ENCODE measurements at regions not wholly inside any gene's neighbourhood (a gene's known extent, or its start where the extent isn't known, plus 50 kb on each side); places are given as distances from the start of the nearest gene placed in this dataset.

- Mint-ChIP-seq H3K36me3 (ENCODE audit: unreplicated experiment) (no peaks in the 10 kb centered on the region), H3K4me1 (ENCODE audit: low read depth, unreplicated experiment) (peaks cover 16% of the 10 kb centered on the region), H3K27ac (ENCODE audit: unreplicated experiment) (peak overlapping the region; percentile 33), H3K27me3 (ENCODE audit: unreplicated experiment) (no peaks in the 10 kb centered on the region), H3K4me3 (ENCODE audit: unreplicated experiment) (no peak overlapping the region), H3K9me3 (ENCODE audit: unreplicated experiment) (no peaks in the 10 kb centered on the region)
- DNase-seq = peak; percentile 51
- TF ChIP-seq CTCF (IDR thresholded peaks at IDR 0.05; ENCODE audit: partially characterized antibody, unreplicated experiment) = no peak
Observed at GRCh38 chr2:104408266-104408665, 445.6 kb upstream of the POU3F3 start.

- no peak overlapping the region for H3K4me3 Mint-ChIP-seq (ENCODE audit: unreplicated experiment)
- no peaks in the 10 kb centered on the region for H3K27me3 Mint-ChIP-seq (ENCODE audit: unreplicated experiment)
- no peak overlapping the region for H3K27ac Mint-ChIP-seq (ENCODE audit: unreplicated experiment)
- no peaks in the 10 kb centered on the region for H3K36me3 Mint-ChIP-seq (ENCODE audit: unreplicated experiment)
- no peak for DNase-seq
- TF ChIP-seq CTCF (IDR thresholded peaks at IDR 0.05; ENCODE audit: partially characterized antibody, unreplicated experiment) = no peak
- peaks cover 18% of the 10 kb centered on the region for H3K4me1 Mint-ChIP-seq (ENCODE audit: low read depth, unreplicated experiment)
- H3K9me3 Mint-ChIP-seq (ENCODE audit: unreplicated experiment) = no peaks in the 10 kb centered on the region
Observed at GRCh38 chr2:104410136-104410535, 443.8 kb upstream of the POU3F3 start.

GRCh38 chr2:104412384-104412783, 441.5 kb upstream of the POU3F3 start:
- H3K27ac Mint-ChIP-seq (ENCODE audit: unreplicated experiment) = no peak overlapping the region

GRCh38 chr2:104413890-104414289, 440.0 kb upstream of the POU3F3 start:
- H3K9me3 Mint-ChIP-seq (ENCODE audit: unreplicated experiment) = no peaks in the 10 kb centered on the region
- DNase-seq = no peak
- peaks cover 23% of the 10 kb centered on the region for H3K4me1 Mint-ChIP-seq (ENCODE audit: low read depth, unreplicated experiment)
- H3K27ac Mint-ChIP-seq (ENCODE audit: unreplicated experiment) = no peak overlapping the region
- H3K27me3 Mint-ChIP-seq (ENCODE audit: unreplicated experiment) = no peaks in the 10 kb centered on the region
- H3K4me3 Mint-ChIP-seq (ENCODE audit: unreplicated experiment) = no peak overlapping the region
- no peak for TF ChIP-seq CTCF (IDR thresholded peaks at IDR 0.05; ENCODE audit: partially characterized antibody, unreplicated experiment)
- H3K36me3 Mint-ChIP-seq (ENCODE audit: unreplicated experiment) = no peaks in the 10 kb centered on the region

More at GRCh38 chr2:104412384-104412783, 441.5 kb upstream of the POU3F3 start:
- DNase-seq = peak; percentile 64
- Mint-ChIP-seq H3K9me3 (ENCODE audit: unreplicated experiment) (no peaks in the 10 kb centered on the region), H3K4me3 (ENCODE audit: unreplicated experiment) (no peak overlapping the region), H3K4me1 (ENCODE audit: low read depth, unreplicated experiment) (peaks cover 25% of the 10 kb centered on the region), H3K36me3 (ENCODE audit: unreplicated experiment) (no peaks in the 10 kb centered on the region), H3K27me3 (ENCODE audit: unreplicated experiment) (no peaks in the 10 kb centered on the region)
- TF ChIP-seq CTCF (IDR thresholded peaks at IDR 0.05; ENCODE audit: partially characterized antibody, unreplicated experiment) = peak; percentile 76

- Mint-ChIP-seq H3K36me3 (ENCODE audit: unreplicated experiment) (no peaks in the 10 kb centered on the region), H3K9me3 (ENCODE audit: unreplicated experiment) (no peaks in the 10 kb centered on the region), H3K27ac (ENCODE audit: unreplicated experiment) (no peak overlapping the region), H3K27me3 (ENCODE audit: unreplicated experiment) (no peaks in the 10 kb centered on the region), H3K4me3 (ENCODE audit: unreplicated experiment) (no peak overlapping the region), H3K4me1 (ENCODE audit: low read depth, unreplicated experiment) (peaks cover 23% of the 10 kb centered on the region)
- no peak for DNase-seq
- no peak for TF ChIP-seq CTCF (IDR thresholded peaks at IDR 0.05; ENCODE audit: partially characterized antibody, unreplicated experiment)
Observed at GRCh38 chr2:104415284-104415683, 438.6 kb upstream of the POU3F3 start.

Measured in glutamatergic neuron (in vitro differentiated cells).